Daoy (cell line): ENCODE measurements at regions not wholly inside any gene's neighbourhood (a gene's known extent, or its start where the extent isn't known, plus 50 kb on each side); places are given as distances from the start of the nearest gene placed in this dataset.
"Not testable (repeated sequence)": the region's sequence is repeated elsewhere in the genome, so short reads cannot be mapped to it uniquely, and the experiment has no call there.

Experiments used
- DNase-seq: peaks from one replicate; pipeline ENCODE4 v3.0.0-alpha.2; 2015; ENCODE audit warnings: low read depth

GRCh38 chr2:47964277-47964676, 58.0 kb upstream of the FBXO11 start:
- no peak for DNase-seq

- peak; percentile 20 for DNase-seq
These were observed 58.6 kb upstream of the FBXO11 start for GRCh38 chr2:47964722-47965434.

- DNase-seq, result not testable (repeated sequence)
These were observed 70.4 kb upstream of the FBXO11 start for GRCh38 chr2:47976728-47977127.

- DNase-seq, result peak; percentile 42
These were observed 77.7 kb upstream of the FBXO11 start for GRCh38 chr2:47984041-47984440.

- no peak for DNase-seq
These were observed 84.2 kb upstream of the FBXO11 start for GRCh38 chr2:47990503-47990902.

GRCh38 chr2:47992671-47993070, 86.4 kb upstream of the FBXO11 start:
- DNase-seq, result no peak

- DNase-seq, result no peak
These were observed 90.5 kb upstream of the FBXO11 start for GRCh38 chr2:47996808-47997207.

GRCh38 chr2:47999512-47999911, 93.2 kb upstream of the FBXO11 start:
- DNase-seq, result no peak

GRCh38 chr2:48001498-48001897, 95.2 kb upstream of the FBXO11 start:
- DNase-seq, result no peak

GRCh38 chr2:48006094-48006493, 99.8 kb upstream of the FBXO11 start:
- no peak for DNase-seq

- DNase-seq, result no peak
These were observed 101.5 kb upstream of the FBXO11 start for GRCh38 chr2:48007699-48008268.

GRCh38 chr2:48009256-48009655, 103.0 kb upstream of the FBXO11 start:
- no peak for DNase-seq

- DNase-seq, result no peak
These were observed 109.1 kb upstream of the FBXO11 start for GRCh38 chr2:48015421-48015820.

- no peak for DNase-seq
These were observed 110.1 kb upstream of the FBXO11 start for GRCh38 chr2:48016225-48017019.

- DNase-seq, result no peak
These were observed 110.8 kb upstream of the FBXO11 start for GRCh38 chr2:48017136-48017535.

- no peak for DNase-seq
These were observed 112.2 kb upstream of the FBXO11 start for GRCh38 chr2:48018480-48018879.

GRCh38 chr2:48026865-48027264, 120.6 kb upstream of the FBXO11 start:
- no peak for DNase-seq

GRCh38 chr2:48032765-48033164, 126.5 kb upstream of the FBXO11 start:
- DNase-seq, result no peak

- no peak for DNase-seq
These were observed 128.0 kb upstream of the FBXO11 start for GRCh38 chr2:48034295-48034694.

GRCh38 chr2:48036312-48036711, 130.0 kb upstream of the FBXO11 start:
- DNase-seq, result no peak

- no peak for DNase-seq
These were observed 133.1 kb upstream of the FBXO11 start for GRCh38 chr2:48039209-48039990.

- no peak for DNase-seq
These were observed 136.9 kb upstream of the FBXO11 start for GRCh38 chr2:48043131-48043700.
